GM06990 (cell line): ENCODE measurements at regions not wholly inside any gene's neighbourhood (a gene's known extent, or its start where the extent isn't known, plus 50 kb on each side); places are given as distances from the start of the nearest gene placed in this dataset.

Experiments
- DNase-seq: peaks from one replicate; pipeline ENCODE4 v3.0.0-alpha.2; 2011; ENCODE audit not compliant: insufficient read length; ENCODE audit errors: extremely low read depth
- H3K27me3 ChIP-seq: replicated peaks from 2 replicates; pipeline ENCODE4 v1.6.0; 2011; ENCODE audit warnings: low read length; ENCODE audit not compliant: control insufficient read depth, insufficient read depth
- H3K36me3 ChIP-seq: 2 replicates; pipeline ENCODE4 v1.5.1; 2011; ENCODE audit warnings: low read length; ENCODE audit not compliant: control insufficient read depth, insufficient read depth
- H3K4me3 ChIP-seq: replicated peaks from 2 replicates; pipeline ENCODE4 v1.5.1; 2011; ENCODE audit warnings: low read depth, mild to moderate bottlenecking, control low read depth, low read length
- TF ChIP-seq, protein P1 (sequence below): IDR thresholded peaks from 2 replicates; pipeline ENCODE4 v1.5.1; 2011; ENCODE audit warnings: low read length, control low read depth, mild to moderate bottlenecking, inconsistent platforms; ENCODE audit not compliant: insufficient read depth, poor library complexity, severe bottlenecking

DNA sequence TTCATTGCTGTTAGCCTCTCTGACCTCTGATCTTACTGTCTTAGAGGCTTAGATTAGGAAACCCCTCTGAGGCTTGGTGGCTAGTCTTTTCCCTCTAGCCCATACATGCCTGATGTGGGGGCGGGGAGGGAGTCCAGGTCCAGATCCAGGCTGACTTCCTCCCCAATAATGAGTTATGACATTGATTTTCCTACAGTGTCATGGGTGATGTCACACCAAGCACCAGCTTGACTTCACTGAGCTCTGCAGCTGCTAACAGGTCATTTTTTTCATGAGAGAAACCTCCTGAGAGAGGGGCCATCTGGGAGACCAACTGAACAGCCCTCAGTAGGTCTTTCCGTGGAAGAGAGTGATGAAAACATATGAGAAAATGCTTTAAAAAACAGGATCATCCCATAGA is 180.2 kb upstream of the N4BP1 start:
- DNase-seq = no peak
- TF ChIP-seq, protein P1, sequence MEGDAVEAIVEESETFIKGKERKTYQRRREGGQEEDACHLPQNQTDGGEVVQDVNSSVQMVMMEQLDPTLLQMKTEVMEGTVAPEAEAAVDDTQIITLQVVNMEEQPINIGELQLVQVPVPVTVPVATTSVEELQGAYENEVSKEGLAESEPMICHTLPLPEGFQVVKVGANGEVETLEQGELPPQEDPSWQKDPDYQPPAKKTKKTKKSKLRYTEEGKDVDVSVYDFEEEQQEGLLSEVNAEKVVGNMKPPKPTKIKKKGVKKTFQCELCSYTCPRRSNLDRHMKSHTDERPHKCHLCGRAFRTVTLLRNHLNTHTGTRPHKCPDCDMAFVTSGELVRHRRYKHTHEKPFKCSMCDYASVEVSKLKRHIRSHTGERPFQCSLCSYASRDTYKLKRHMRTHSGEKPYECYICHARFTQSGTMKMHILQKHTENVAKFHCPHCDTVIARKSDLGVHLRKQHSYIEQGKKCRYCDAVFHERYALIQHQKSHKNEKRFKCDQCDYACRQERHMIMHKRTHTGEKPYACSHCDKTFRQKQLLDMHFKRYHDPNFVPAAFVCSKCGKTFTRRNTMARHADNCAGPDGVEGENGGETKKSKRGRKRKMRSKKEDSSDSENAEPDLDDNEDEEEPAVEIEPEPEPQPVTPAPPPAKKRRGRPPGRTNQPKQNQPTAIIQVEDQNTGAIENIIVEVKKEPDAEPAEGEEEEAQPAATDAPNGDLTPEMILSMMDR = no peak
- no peak overlapping the region for H3K4me3 ChIP-seq

DNA sequence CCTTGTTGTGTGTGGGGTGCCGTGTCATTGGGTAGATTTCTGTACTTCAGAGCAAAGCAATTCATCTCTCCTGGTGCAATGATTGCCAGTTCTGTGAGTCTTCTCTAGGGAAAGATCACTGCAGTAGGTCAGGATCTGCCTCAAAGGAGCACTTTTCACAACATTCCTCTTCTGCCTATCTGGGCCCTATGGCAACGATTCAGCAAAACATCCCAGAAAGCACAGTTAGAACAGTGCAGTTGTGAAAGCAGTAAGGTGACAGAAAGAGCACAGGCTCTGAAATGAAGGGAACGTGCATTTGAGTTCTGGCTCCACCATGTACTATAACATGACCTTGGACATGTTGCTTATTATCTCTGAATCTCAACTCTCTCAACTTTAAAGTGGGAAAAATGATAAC is 178.5 kb upstream of the N4BP1 start:
- DNase-seq = no peak
- H3K4me3 ChIP-seq = no peak overlapping the region
- TF ChIP-seq, protein P1 = no peak
- no peaks in the 10 kb centered on the region for H3K36me3 ChIP-seq
- H3K27me3 ChIP-seq = no peaks in the 10 kb centered on the region

More for the DNA sequence above, 180.2 kb upstream of the N4BP1 start:
- H3K36me3 ChIP-seq = no peaks in the 10 kb centered on the region
- no peaks in the 10 kb centered on the region for H3K27me3 ChIP-seq

DNA sequence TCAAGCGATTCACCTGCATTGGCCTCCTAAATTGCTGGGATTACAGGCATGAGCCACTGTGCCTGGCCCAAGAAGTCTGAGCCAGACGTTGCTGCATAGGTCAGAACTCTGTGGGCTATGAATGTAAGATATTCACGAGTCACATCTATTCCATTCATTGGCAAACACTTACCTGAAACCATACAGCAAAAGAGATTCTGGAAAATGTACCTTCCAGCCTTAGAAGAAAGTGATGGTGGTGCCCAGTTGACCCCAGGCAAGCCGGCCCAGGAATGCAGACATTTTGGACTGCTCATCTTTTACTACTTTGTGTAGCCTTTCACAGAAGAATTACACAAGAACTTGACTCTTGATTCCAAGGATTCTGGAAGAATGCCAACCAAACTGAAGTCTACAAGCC is 135.6 kb upstream of the N4BP1 start:
- Histone ChIP-seq H3K4me3 (no peak overlapping the region), H3K36me3 (no peaks in the 10 kb centered on the region), H3K27me3 (no peaks in the 10 kb centered on the region)
- TF ChIP-seq, protein P1 = no peak
- no peak for DNase-seq

DNA sequence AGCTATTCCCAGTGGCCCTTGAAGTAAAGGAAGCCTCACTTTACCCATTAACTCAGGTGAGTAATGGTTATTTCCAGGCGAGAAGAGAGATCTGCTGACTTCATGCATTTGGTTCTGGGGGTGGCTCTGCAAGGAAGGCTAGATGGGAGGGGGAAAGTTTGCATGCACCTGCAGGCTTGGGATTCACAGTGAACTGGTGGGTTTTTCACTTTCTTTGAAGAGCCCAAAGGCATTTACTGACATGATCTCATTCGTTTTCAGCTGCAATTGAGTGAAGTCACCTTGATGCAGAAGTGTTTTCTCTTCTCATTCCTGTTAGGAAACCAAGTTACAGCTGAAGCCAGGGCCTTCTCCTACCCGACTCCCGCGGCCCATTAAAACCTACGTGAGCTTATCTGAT is 131.0 kb upstream of the N4BP1 start:
- DNase-seq = no peak
- Histone ChIP-seq H3K27me3 (no peaks in the 10 kb centered on the region), H3K4me3 (no peak overlapping the region), H3K36me3 (no peaks in the 10 kb centered on the region)
- TF ChIP-seq, protein P1 = no peak

DNA sequence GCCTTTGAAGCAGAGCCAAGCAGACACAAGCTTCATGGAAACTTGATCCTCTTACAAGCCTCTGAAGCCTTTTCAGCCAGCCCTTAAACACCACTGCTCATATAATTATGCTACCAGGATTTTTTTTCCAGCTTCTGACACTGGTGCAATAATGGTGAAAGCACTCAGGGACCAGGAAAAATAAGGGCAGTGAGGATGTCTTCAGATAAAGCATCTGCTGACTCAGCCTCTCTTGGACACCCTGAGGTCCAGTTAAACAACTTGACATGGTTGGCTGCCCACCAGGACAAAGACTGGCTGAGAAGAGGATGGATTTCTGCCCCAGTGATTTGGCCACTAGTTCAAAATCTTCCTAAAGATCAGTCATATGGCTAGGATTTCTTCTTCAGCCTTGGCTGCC is 124.2 kb upstream of the N4BP1 start:
- H3K36me3 ChIP-seq = no peaks in the 10 kb centered on the region
- H3K4me3 ChIP-seq = no peak overlapping the region
- H3K27me3 ChIP-seq = no peaks in the 10 kb centered on the region
- TF ChIP-seq, protein P1 = no peak
- no peak for DNase-seq

DNA sequence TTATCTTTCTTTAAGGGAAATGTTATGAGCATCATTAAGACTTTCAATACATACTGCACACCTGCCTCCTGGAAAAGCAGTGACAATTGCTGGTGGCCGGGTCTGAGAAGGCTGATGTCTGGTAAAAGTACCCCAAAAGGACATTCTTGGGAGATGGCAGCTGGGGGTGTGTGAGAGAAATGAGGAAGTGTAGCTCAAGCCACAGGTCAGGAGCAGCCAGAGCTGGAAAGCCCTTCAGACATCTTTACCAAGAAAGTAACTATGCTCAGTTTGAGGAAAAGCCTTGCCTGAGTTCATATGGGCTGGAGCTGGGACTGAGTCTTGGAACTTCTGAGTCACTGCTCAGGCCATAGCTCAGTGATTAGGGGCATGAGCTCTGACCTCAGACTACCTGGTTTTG is 94.7 kb upstream of the N4BP1 start:
- no peaks in the 10 kb centered on the region for H3K36me3 ChIP-seq
- no peak overlapping the region for H3K4me3 ChIP-seq
- H3K27me3 ChIP-seq = no peaks in the 10 kb centered on the region
- TF ChIP-seq, protein P1 = no peak
- DNase-seq = no peak
